ENCODE measurements at regions not wholly inside any gene's neighbourhood (a gene's known extent, or its start where the extent isn't known, plus 50 kb on each side); places are given as distances from the start of the nearest gene placed in this dataset.

- DNase-seq = no peak
Measured at GRCh38 chr3:95883801-95884200, 930.6 kb upstream of the EPHA6 start.

DNA sequence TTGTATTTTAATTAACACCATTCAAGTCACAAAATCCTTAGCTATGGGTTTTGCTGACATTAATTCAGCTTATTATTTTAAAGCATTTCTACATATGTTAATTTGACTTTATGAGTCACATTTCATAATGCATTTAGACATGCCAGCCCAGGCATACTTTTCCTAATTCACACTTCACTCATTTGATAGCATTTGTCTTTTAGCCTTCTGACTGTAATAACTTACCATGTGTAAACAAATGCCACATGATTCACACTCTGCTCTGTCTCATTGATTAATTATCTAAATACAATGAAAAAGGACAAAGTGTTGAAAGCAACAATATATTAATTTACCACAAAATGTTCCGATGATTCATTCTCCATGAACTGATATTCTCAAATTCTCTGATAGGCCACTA lies 927.8 kb upstream of the EPHA6 start:
- no peak for DNase-seq

DNA sequence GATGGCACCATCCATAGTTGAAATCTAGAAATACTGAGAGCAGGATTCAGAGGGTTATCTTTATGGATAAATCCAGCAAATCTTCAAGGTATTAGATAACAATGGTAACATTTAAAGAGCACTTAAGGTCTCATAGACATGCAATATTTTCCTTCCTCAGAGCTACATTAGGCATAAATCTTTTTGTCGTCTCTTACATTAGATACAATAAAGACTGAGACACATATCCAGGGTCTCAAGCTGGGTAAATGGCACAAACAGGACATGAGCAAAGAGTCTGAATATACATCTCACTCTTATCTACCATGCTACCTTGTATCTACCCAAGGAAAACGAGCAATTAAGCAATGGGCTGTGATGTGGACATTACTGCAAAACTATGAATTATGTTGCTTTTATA lies 927.3 kb upstream of the EPHA6 start:
- no peak for DNase-seq

DNA sequence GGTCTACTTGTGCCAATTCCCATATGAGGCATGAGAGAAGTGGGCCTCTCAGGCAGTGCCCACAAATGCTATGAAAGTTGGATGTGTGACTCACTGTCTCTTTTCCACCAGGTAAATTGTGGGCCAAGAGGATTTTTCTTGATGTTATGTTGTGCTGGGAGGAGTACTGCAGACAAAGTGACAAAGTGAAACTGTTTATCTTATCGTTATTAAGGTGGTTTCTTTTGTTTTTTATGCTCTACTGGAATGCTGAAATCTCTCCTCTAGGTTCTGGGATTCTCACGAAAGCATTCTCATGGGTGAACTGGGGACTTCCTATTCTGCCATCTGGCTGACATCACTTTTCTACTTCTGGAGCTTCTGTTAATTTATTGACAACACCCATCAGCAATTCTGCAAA lies 919.6 kb upstream of the EPHA6 start:
- no peak for DNase-seq

GRCh38 chr3:95899494-95899893 lies 914.9 kb upstream of the EPHA6 start:
- DNase-seq = no peak

- DNase-seq = no peak
Measured at GRCh38 chr3:95899911-95900310, 914.5 kb upstream of the EPHA6 start.

DNA sequence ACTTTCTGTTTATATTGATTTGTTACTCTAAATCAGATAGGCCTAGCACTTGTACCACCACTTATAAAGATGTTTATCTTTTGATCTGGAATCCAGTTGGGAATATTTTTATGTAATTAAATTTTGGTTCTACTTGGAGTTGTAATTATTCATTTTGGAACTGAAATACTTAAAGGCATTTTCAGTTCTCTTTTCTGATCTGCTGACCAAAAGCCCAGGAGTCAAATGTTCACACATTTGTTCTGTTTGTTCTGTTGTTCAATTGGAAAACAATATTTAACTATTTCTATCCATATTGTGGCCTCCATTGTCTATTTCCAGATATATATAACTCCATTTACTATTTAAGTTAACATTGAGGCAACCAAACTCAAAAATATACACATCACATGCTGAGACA lies 912.4 kb upstream of the EPHA6 start:
- no peak for DNase-seq

- no peak for DNase-seq
Measured at GRCh38 chr3:95905182-95905581, 909.2 kb upstream of the EPHA6 start.

DNA sequence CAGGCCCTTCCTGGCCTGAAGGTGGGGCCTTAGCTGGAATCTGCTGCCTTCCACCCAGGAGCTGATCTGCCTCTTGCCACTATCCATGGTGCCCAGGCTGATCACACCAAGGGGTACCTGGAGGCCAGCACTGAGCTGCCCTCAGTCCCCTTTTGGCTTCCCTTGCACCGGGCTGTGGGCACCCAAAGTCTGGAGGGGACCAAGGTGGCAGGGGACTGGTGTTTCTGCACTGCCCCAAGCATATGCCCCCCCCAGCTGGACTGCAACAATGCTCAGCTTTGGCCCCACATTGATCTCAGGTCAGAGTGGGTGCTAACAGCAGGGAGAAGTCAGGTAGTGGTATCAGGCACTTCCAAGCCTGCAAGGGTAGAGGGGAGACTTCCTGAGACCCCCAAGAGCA lies 902.6 kb upstream of the EPHA6 start:
- DNase-seq = no peak

DNA sequence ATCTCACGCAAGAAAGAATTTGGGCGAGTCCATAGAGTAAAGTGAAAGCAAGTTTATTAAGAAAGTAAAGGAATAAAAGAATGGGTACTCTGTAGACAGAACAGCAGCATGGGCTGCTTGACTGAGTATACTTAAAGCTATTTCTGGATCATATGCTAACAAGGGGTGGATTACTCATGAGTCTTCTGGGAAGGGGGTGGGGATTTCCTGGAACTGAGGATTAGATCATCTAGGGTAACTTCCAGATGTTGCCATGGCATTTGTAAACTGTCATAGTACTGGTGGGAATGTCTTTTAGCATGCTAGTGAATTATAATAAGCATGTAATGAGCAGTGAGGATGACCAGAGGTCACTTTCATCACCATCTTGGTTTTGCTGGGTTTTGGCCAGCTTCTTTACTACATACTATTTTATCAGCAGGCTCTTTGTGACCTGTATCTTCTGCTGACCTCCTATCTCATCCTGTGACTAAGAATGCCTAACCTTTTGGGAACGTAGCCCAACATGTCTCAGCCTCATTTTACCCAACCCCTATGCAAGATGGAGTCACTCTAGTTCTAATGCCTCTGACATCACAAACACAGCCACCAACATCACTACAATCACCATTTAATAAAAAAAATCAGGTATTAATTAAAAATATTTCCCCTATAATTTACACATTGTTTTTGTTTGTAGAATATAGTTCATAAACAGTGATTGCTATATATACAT lies 890.7 kb upstream of the EPHA6 start:
- peak; percentile 2 for DNase-seq

DNA sequence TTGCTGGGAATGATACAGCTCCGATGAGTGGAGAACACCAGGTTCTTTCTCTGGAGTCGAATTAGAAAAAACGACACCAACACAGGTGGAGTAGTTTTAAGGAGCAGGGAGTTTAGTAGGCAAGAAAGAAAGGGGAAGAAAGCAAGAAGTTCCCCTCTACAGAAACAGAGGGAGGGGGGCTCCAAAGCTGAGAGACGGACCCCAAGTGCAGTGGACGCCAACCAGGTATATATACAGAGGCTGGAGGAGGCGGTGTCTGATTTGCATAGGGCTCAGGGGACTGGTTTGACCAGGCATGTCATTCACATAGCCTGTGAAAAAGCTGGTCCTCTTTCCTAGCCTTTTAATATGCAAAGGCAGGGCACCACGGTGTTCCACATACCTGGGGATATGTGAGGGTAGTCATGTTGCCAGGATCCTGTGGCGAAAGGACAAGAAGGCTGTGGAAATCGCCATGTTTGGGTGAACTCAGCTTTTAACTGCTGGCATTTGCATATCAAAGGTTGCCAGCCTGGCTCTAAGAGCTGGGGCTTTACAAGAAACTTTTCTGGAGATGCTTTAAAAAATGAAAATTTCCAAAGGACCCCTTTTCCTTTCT lies 887.4 kb upstream of the EPHA6 start:
- DNase-seq = no peak

- no peak for DNase-seq
Measured at GRCh38 chr3:95934181-95934580, 880.2 kb upstream of the EPHA6 start.

GRCh38 chr3:95939235-95939809 lies 875.1 kb upstream of the EPHA6 start:
- DNase-seq = no peak

- DNase-seq = no peak
Measured at GRCh38 chr3:95965704-95966336, 848.6 kb upstream of the EPHA6 start.

DNA sequence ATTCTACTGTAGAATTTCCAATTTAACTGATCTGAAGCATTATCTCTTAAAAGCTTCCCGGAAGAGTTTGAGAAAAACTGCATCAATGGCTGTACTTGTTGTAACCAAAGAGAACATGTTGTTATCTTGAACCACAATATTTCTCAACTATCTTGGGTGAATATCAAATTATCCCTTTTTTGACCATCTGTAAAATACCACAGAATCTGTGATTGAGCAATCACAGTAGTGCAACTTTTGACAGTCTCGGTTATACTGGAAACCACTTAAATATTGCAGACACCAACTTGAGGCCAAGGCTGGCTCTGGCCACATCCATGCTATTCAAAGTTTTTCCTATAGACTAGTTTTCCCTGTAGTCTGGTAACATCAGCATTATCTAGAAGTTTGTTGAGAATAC lies 842.8 kb upstream of the EPHA6 start:
- DNase-seq = no peak

GRCh38 chr3:95994338-95994737 lies 820.1 kb upstream of the EPHA6 start:
- no peak for DNase-seq

DNA sequence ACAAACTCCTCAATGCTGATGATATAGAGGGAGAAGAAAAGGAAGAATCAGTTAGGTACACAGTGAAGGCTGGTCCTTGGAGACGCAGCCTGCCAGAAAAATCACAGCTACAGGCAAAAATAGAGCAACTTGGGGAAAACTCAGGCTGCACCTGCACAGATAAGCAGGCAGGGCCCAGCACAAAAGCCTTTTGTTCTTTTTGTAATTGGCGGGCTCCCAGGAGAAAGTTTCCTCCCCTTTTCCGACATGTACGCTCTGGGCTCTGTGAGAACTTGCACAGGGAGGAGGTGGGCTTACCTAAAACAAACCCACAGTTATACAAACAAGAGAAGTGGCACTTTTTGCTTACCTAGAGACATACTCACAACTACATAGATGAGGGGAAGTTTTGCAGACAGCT lies 813.4 kb upstream of the EPHA6 start:
- DNase-seq = no peak

DNA sequence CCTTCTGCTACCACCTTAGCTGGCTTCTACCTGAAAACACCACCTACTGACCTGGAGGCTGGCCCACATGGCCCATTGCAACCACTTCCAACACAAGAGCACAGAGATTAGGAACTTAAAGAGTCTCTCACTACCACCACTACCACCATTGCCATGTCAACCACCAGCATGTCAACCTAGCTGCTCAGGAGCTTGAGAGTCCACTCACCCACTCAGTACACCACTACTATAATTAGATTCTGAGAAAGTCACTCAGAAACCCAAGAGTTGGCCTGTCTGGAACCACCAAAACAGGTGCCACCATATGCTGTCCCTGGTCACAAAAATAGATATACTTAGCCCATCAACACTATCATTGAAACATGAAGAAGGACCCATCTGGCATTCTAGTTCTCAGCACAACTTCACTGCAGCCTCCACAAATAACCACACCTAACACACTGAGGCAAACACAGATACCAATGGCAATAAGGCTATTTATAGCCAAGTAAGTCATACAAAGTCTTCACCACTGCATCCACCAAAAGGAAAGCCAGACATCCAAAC lies 806.7 kb upstream of the EPHA6 start:
- DNase-seq = no peak

- no peak for DNase-seq
Measured at GRCh38 chr3:96012939-96013338, 801.5 kb upstream of the EPHA6 start.

GRCh38 chr3:96017556-96017955 lies 796.8 kb upstream of the EPHA6 start:
- DNase-seq = no peak

GRCh38 chr3:96022676-96023075 lies 791.7 kb upstream of the EPHA6 start:
- DNase-seq = no peak

DNA sequence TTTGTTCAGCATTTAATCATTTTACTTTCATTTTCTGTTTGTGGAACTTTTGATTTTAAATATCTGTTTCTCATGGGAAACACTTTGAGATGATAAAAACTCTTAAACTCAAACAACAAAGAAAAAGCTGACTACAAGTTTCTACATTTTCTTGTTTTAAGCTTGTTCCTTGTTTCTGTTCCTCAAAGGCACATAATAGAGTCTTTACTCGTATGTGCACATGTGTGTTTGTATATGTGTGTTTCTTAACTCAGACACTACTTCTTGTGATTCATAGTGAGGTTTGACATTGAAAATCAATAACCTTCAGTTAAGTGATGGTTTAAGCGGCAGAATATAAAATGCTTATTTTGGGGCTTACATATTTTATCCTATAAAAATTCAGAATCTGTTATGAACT lies 786.7 kb upstream of the EPHA6 start:
- no peak for DNase-seq

- no peak for DNase-seq
Measured at GRCh38 chr3:96039632-96040031, 774.8 kb upstream of the EPHA6 start.

- no peak for DNase-seq
Measured at GRCh38 chr3:96059301-96059700, 755.1 kb upstream of the EPHA6 start.
